Left lung (tissue), 4 donors: ENCODE measurements at regions not wholly inside any gene's neighbourhood (a gene's known extent, or its start where the extent isn't known, plus 50 kb on each side); places are given as distances from the start of the nearest gene placed in this dataset.
A peak's percentile ranks its signal among the peaks of the same experiment; 100 is the strongest.

Experiments used
- ATAC-seq: fragments of 200-7000 bp; cut with Tn5 transposase; one replicate; pipeline ENCODE4 v1.9.1; 2020; ENCODE audit warnings: moderate library complexity
- DNase-seq, 4 donors: peaks; one replicate each; pipeline ENCODE4 v3.0.0-alpha.2; 2013 to 2020
- H3K27ac ChIP-seq, 2 donors: fragments of 200-600 bp; sonication (generic) in 1 of 2; one replicate each; pipeline versions ENCODE4 v1.5.0 to v1.8.0; 2020 to 2021
- H3K27me3 ChIP-seq, 2 donors: fragments of 200-600 bp; sonication (generic) in 1 of 2; one replicate each; pipeline versions ENCODE4 v1.5.0 to v1.8.0; 2020 to 2021
- H3K36me3 ChIP-seq, 2 donors: fragments of 200-600 bp; sonication (generic) in 1 of 2; one replicate each; pipeline versions ENCODE4 v1.5.0 to v1.8.0; 2020 to 2021
- H3K4me1 ChIP-seq, 2 donors: fragments of 200-600 bp; one replicate each; pipeline ENCODE4 v1.8.0; 2021
- H3K4me3 ChIP-seq, 2 donors: fragments of 200-600 bp; sonication (generic) in 1 of 2; one replicate each; pipeline versions ENCODE4 v1.5.0 to v1.8.0; 2020 to 2021; ENCODE audit warnings: mild to moderate bottlenecking in 1 of 2
- H3K9me3 ChIP-seq, 2 donors: fragments of 200-600 bp; sonication (generic) in 1 of 2; one replicate each; pipeline versions ENCODE4 v1.5.0 to v1.8.0; 2020 to 2021
- intact Hi-C, 2 donors: fragments of 100-400 bp; cut with DNase I; formaldehyde crosslinking; loops; one replicate each; pipeline versions ENCODE4 v1.11.2 to v1.14.2; 2022
- TF ChIP-seq, protein P1 (sequence below), 2 donors: fragments of 200-600 bp; sonication (generic) in 1 of 2; IDR thresholded peaks; one replicate each; pipeline versions ENCODE4 v1.5.0 to v1.8.0; 2021; ENCODE audit warnings: antibody characterized with exemption in 2 of 2
- donor health status: DM: no; HTN: yes; CAD: no.
- donor health status: DM: no; HTN: no; CAD: no.

DNA sequence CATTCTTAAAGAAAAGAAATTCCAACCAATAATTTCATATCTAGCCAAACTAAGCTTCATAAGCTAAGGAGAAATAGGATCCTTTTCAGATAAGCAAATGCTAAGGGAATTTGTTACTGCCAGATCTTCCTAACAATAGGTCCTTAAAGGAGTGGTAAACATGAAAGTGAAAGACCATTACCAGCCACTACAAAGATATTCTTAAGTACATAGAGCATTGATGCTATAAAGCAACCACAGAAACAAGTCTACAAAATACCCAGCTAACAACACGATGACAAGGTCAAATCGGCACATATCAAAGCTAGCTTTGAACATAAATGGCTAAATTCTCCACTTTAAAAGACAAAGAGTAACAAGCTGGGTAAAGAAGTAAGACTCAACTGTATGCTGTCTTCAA is 188.9 kb upstream of the RPRM start:
- no peaks in the 10 kb centered on the region for H3K27me3 ChIP-seq
- DNase-seq (no peak), ATAC-seq (no peak)
- TF ChIP-seq, protein P1, sequence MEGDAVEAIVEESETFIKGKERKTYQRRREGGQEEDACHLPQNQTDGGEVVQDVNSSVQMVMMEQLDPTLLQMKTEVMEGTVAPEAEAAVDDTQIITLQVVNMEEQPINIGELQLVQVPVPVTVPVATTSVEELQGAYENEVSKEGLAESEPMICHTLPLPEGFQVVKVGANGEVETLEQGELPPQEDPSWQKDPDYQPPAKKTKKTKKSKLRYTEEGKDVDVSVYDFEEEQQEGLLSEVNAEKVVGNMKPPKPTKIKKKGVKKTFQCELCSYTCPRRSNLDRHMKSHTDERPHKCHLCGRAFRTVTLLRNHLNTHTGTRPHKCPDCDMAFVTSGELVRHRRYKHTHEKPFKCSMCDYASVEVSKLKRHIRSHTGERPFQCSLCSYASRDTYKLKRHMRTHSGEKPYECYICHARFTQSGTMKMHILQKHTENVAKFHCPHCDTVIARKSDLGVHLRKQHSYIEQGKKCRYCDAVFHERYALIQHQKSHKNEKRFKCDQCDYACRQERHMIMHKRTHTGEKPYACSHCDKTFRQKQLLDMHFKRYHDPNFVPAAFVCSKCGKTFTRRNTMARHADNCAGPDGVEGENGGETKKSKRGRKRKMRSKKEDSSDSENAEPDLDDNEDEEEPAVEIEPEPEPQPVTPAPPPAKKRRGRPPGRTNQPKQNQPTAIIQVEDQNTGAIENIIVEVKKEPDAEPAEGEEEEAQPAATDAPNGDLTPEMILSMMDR (IDR thresholded peaks at IDR 0.05), result no peak
- no peak overlapping the region for H3K4me3 ChIP-seq
- H3K4me1 ChIP-seq, result no peaks in the 10 kb centered on the region
- H3K27ac ChIP-seq, result no peak overlapping the region
- peaks cover 0 to 14% of the 10 kb centered on the region in 2 donors for H3K9me3 ChIP-seq
- H3K36me3 ChIP-seq, result no peaks in the 10 kb centered on the region
- intact Hi-C loops, result no loop called here

DNA sequence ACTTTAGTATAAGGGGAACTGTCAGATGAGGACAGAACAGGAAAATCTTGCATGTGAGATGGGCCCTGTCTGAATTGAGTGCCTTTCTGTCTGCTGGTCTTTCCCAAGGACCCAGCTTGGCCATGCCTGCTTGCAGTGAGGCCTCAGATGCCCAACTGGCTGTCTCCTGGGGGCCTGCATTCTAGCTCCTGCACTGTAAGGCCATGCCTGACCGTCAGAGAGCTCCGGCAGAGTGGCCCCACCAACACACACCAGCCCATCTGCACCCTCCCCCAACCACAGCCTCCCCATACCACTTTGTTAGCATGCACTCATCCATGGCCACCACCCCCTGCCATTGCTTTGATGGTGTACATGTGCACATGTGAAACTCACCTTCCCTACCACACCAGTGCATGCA is 190.4 kb upstream of the RPRM start:
- H3K9me3 ChIP-seq, result peaks cover 0 to 11% of the 10 kb centered on the region in 2 donors
- H3K27me3 ChIP-seq, result no peaks in the 10 kb centered on the region
- H3K27ac ChIP-seq, result no peak overlapping the region
- ATAC-seq, result no peak
- intact Hi-C loops, result no loop called here
- peak in 1 of 4 donors; percentile 24 for DNase-seq
- no peaks in the 10 kb centered on the region for H3K4me1 ChIP-seq
- H3K36me3 ChIP-seq, result no peaks in the 10 kb centered on the region
- no peak overlapping the region for H3K4me3 ChIP-seq
- TF ChIP-seq, protein P1 (IDR thresholded peaks at IDR 0.05), result no peak

GRCh38 chr2:153710128-153710527 is 161.6 kb upstream of the GALNT13 start:
- Histone ChIP-seq H3K36me3 (no peaks in the 10 kb centered on the region), H3K9me3 (peaks cover 0 to 5% of the 10 kb centered on the region in 2 donors), H3K27ac (no peak overlapping the region), H3K4me1 (no peaks in the 10 kb centered on the region), H3K4me3 (no peak overlapping the region), H3K27me3 (no peaks in the 10 kb centered on the region)
- ATAC-seq (no peak), DNase-seq (no peak)
- intact Hi-C loops, result no loop called here
- TF ChIP-seq, protein P1 (IDR thresholded peaks at IDR 0.05), result no peak

GRCh38 chr2:153715218-153715850 is 156.4 kb upstream of the GALNT13 start:
- H3K27me3 ChIP-seq, result no peaks in the 10 kb centered on the region
- TF ChIP-seq, protein P1 (IDR thresholded peaks at IDR 0.05), result no peak
- H3K27ac ChIP-seq, result no peak overlapping the region
- no peak for ATAC-seq
- peaks cover 0 to 8% of the 10 kb centered on the region in 2 donors for H3K9me3 ChIP-seq
- no peaks in the 10 kb centered on the region for H3K4me1 ChIP-seq
- H3K36me3 ChIP-seq, result no peaks in the 10 kb centered on the region
- DNase-seq, result no peak
- no peak overlapping the region for H3K4me3 ChIP-seq
- intact Hi-C loops, result no loop called here

- DNase-seq, result no peak
- ATAC-seq, result no peak
- H3K4me1 ChIP-seq, result no peaks in the 10 kb centered on the region
- no peak overlapping the region for H3K27ac ChIP-seq
- no peak overlapping the region for H3K4me3 ChIP-seq
- H3K9me3 ChIP-seq, result peaks cover 0 to 8% of the 10 kb centered on the region in 2 donors
- intact Hi-C loops, result no loop called here
- no peaks in the 10 kb centered on the region for H3K36me3 ChIP-seq
- H3K27me3 ChIP-seq, result no peaks in the 10 kb centered on the region
- TF ChIP-seq, protein P1 (IDR thresholded peaks at IDR 0.05), result no peak
These were observed 154.7 kb upstream of the GALNT13 start for GRCh38 chr2:153717060-153717459.
